Neutrophil (primary cell): ENCODE measurements at regions not wholly inside any gene's neighbourhood (a gene's known extent, or its start where the extent isn't known, plus 50 kb on each side); places are given as distances from the start of the nearest gene placed in this dataset.

Experiments used
- H3K27ac ChIP-seq: fragments of 200-600 bp; sonication (generic); 2 replicates; pipeline ENCODE4 v1.5.1; 2016; ENCODE audit warnings: mild to moderate bottlenecking, moderate library complexity
- H3K27me3 ChIP-seq: fragments of 200-600 bp; sonication (generic); 2 replicates; pipeline ENCODE4 v1.6.0; 2016; ENCODE audit warnings: mild to moderate bottlenecking
- H3K36me3 ChIP-seq: fragments of 200-600 bp; sonication (generic); 2 replicates; pipeline ENCODE4 v1.5.1; 2017
- H3K4me1 ChIP-seq, 2 experiments: fragments of 200-600 bp in 1 of 2; sonication (generic) in 1 of 2; 1 replicate in 1 of 2; 2 replicates in 1 of 2; pipeline versions ENCODE4 v1.5.1 to v1.6.1; 2013 to 2016; ENCODE audit warnings: low read depth in 1 of 2, low read length in 1 of 2, mild to moderate bottlenecking in 1 of 2, moderate library complexity in 1 of 2; ENCODE audit not compliant: control insufficient read depth in 1 of 2, insufficient read depth in 1 of 2
- H3K4me3 ChIP-seq, 2 experiments: fragments of 200-600 bp in 1 of 2; sonication (generic) in 1 of 2; 1 replicate in 1 of 2; 2 replicates in 1 of 2; pipeline ENCODE4 v1.5.1; 2013 to 2016; ENCODE audit warnings: low read depth in 1 of 2, low read length in 1 of 2, mild to moderate bottlenecking in 1 of 2, moderate library complexity in 1 of 2
- H3K9me3 ChIP-seq: fragments of 200-600 bp; sonication (generic); 2 replicates; pipeline ENCODE4 v1.5.1; 2016
- CTCF ChIP-seq: fragments of 200-600 bp; sonication (generic); IDR thresholded peaks from 2 replicates; pipeline ENCODE4 v1.5.1; 2016; ENCODE audit warnings: antibody characterized with exemption

GRCh38 chr3:105253225-105253624, 113.5 kb upstream of the ALCAM start:
- Histone ChIP-seq H3K9me3 (no peaks in the 10 kb centered on the region), H3K27ac (no peak overlapping the region), H3K4me3 (no peak overlapping the region), H3K4me1 (no peaks in the 10 kb centered on the region), H3K36me3 (no peaks in the 10 kb centered on the region), H3K27me3 (no peaks in the 10 kb centered on the region)
- no peak for TF ChIP-seq CTCF

- H3K27ac ChIP-seq, result no peak overlapping the region
- H3K36me3 ChIP-seq, result no peaks in the 10 kb centered on the region
- H3K4me3 ChIP-seq, result no peak overlapping the region
- no peaks in the 10 kb centered on the region for H3K9me3 ChIP-seq
- no peaks in the 10 kb centered on the region for H3K27me3 ChIP-seq
- TF ChIP-seq CTCF, result no peak
- no peaks in the 10 kb centered on the region for H3K4me1 ChIP-seq
Observed at GRCh38 chr3:105254154-105254553, 112.6 kb upstream of the ALCAM start.

- no peaks in the 10 kb centered on the region for H3K4me1 ChIP-seq
- TF ChIP-seq CTCF, result no peak
- H3K9me3 ChIP-seq, result no peaks in the 10 kb centered on the region
- no peaks in the 10 kb centered on the region for H3K27me3 ChIP-seq
- no peaks in the 10 kb centered on the region for H3K36me3 ChIP-seq
- H3K27ac ChIP-seq, result no peak overlapping the region
- H3K4me3 ChIP-seq, result no peak overlapping the region
Observed at GRCh38 chr3:105255350-105255749, 111.4 kb upstream of the ALCAM start.

- no peaks in the 10 kb centered on the region for H3K36me3 ChIP-seq
- no peak for TF ChIP-seq CTCF
- H3K4me1 ChIP-seq, result no peaks in the 10 kb centered on the region
- H3K9me3 ChIP-seq, result no peaks in the 10 kb centered on the region
- no peak overlapping the region for H3K27ac ChIP-seq
- no peak overlapping the region for H3K4me3 ChIP-seq
- H3K27me3 ChIP-seq, result no peaks in the 10 kb centered on the region
Observed at GRCh38 chr3:105259496-105259895, 107.2 kb upstream of the ALCAM start.

GRCh38 chr3:105260385-105260784, 106.3 kb upstream of the ALCAM start:
- Histone ChIP-seq H3K4me1 (no peaks in the 10 kb centered on the region), H3K27me3 (no peaks in the 10 kb centered on the region), H3K9me3 (no peaks in the 10 kb centered on the region), H3K36me3 (no peaks in the 10 kb centered on the region), H3K4me3 (no peak overlapping the region), H3K27ac (no peak overlapping the region)
- no peak for TF ChIP-seq CTCF

GRCh38 chr3:105274536-105274935, 92.2 kb upstream of the ALCAM start:
- Histone ChIP-seq H3K4me3 (no peak overlapping the region), H3K27ac (no peak overlapping the region), H3K36me3 (no peaks in the 10 kb centered on the region), H3K4me1 (no peaks in the 10 kb centered on the region), H3K9me3 (no peaks in the 10 kb centered on the region), H3K27me3 (no peaks in the 10 kb centered on the region)
- TF ChIP-seq CTCF, result no peak
